Thoracic aorta (tissue), 2 donors: ENCODE measurements at regions not wholly inside any gene's neighbourhood (a gene's known extent, or its start where the extent isn't known, plus 50 kb on each side); places are given as distances from the start of the nearest gene placed in this dataset.
A peak's percentile ranks its signal among the peaks of the same experiment; 100 is the strongest.

ENCODE experiments used
- ATAC-seq: fragments of 150-250 bp; one replicate; pipeline ENCODE4 v1.8.0; 2017; ENCODE audit warnings: low read depth; ENCODE audit not compliant: insufficient number of reproducible peaks, low FRiP score
- DNase-seq: peaks from one replicate; pipeline ENCODE4 v3.0.0-alpha.2; 2020; ENCODE audit warnings: low spot score
- H3K27ac ChIP-seq, 2 donors: fragments of 200-600 bp; sonication (generic); 1 replicate in 1 of 2; 2 replicates in 1 of 2; pipeline ENCODE4 v1.5.1; 2016; ENCODE audit warnings: mild to moderate bottlenecking in 2 of 2, moderate library complexity in 2 of 2
- H3K27me3 ChIP-seq: fragments of 200-600 bp; sonication (generic); replicated peaks from 2 replicates; pipeline ENCODE4 v1.6.0; 2016; ENCODE audit warnings: mild to moderate bottlenecking; ENCODE audit not compliant: insufficient read depth
- H3K36me3 ChIP-seq: fragments of 200-600 bp; sonication (generic); one replicate; pipeline ENCODE4 v1.5.1; 2016
- H3K4me1 ChIP-seq, 2 donors: fragments of 200-600 bp; sonication (generic); 1 replicate in 1 of 2; 2 replicates in 1 of 2; pipeline versions ENCODE4 v1.5.1 to v1.6.0; 2016; ENCODE audit warnings: low read depth in 2 of 2, mild to moderate bottlenecking in 1 of 2; ENCODE audit not compliant: control insufficient read depth in 1 of 2
- H3K4me3 ChIP-seq: fragments of 200-600 bp; sonication (generic); 2 replicates; pipeline ENCODE4 v1.5.1; 2016; ENCODE audit warnings: mild to moderate bottlenecking
- H3K9me3 ChIP-seq: fragments of 200-600 bp; sonication (generic); 2 replicates; pipeline ENCODE4 v1.5.1; 2016
- CTCF ChIP-seq: fragments of 200-600 bp; sonication (generic); IDR thresholded peaks from one replicate; pipeline ENCODE4 v1.5.1; 2019; ENCODE audit warnings: antibody characterized with exemption

GRCh38 chr10:9596368-9596920, 1421.2 kb upstream of the CELF2 start:
- H3K27me3 ChIP-seq = no peaks in the 10 kb centered on the region
- no peak for TF ChIP-seq CTCF
- no peak overlapping the region for H3K27ac ChIP-seq
- H3K9me3 ChIP-seq = no peaks in the 10 kb centered on the region
- no peaks in the 10 kb centered on the region for H3K4me1 ChIP-seq
- no peak for ATAC-seq
- H3K36me3 ChIP-seq = no peaks in the 10 kb centered on the region
- no peak for DNase-seq
- H3K4me3 ChIP-seq = no peak overlapping the region

GRCh38 chr10:9602998-9603397, 1414.7 kb upstream of the CELF2 start:
- no peak for TF ChIP-seq CTCF
- DNase-seq = no peak
- H3K36me3 ChIP-seq = no peaks in the 10 kb centered on the region
- no peaks in the 10 kb centered on the region for H3K27me3 ChIP-seq
- no peak overlapping the region for H3K27ac ChIP-seq
- H3K9me3 ChIP-seq = no peaks in the 10 kb centered on the region
- no peak overlapping the region for H3K4me3 ChIP-seq
- ATAC-seq = no peak
- no peaks in the 10 kb centered on the region for H3K4me1 ChIP-seq

GRCh38 chr10:9603972-9604371, 1413.7 kb upstream of the CELF2 start:
- Histone ChIP-seq H3K27ac (no peak overlapping the region), H3K9me3 (no peaks in the 10 kb centered on the region), H3K27me3 (no peaks in the 10 kb centered on the region), H3K36me3 (no peaks in the 10 kb centered on the region), H3K4me1 (no peaks in the 10 kb centered on the region), H3K4me3 (no peak overlapping the region)
- no peak for ATAC-seq
- TF ChIP-seq CTCF = no peak
- DNase-seq = no peak

GRCh38 chr10:9605231-9605630, 1412.4 kb upstream of the CELF2 start:
- H3K27me3 ChIP-seq = no peaks in the 10 kb centered on the region
- ATAC-seq (no peak), DNase-seq (no peak)
- no peaks in the 10 kb centered on the region for H3K36me3 ChIP-seq
- TF ChIP-seq CTCF = no peak
- H3K4me1 ChIP-seq = no peaks in the 10 kb centered on the region
- no peak overlapping the region for H3K4me3 ChIP-seq
- H3K9me3 ChIP-seq = no peaks in the 10 kb centered on the region
- H3K27ac ChIP-seq = no peak overlapping the region

GRCh38 chr10:9608602-9609001, 1409.1 kb upstream of the CELF2 start:
- H3K9me3 ChIP-seq = no peaks in the 10 kb centered on the region

More at GRCh38 chr10:9608602-9609001, 1409.1 kb upstream of the CELF2 start:
- Histone ChIP-seq H3K4me1 (no peaks in the 10 kb centered on the region), H3K36me3 (no peaks in the 10 kb centered on the region), H3K4me3 (no peak overlapping the region), H3K27ac (no peak overlapping the region), H3K27me3 (no peaks in the 10 kb centered on the region)
- TF ChIP-seq CTCF = peak; percentile 24
- DNase-seq = no peak
- ATAC-seq = no peak
